ENCODE measurements at regions not wholly inside any gene's neighbourhood (a gene's known extent, or its start where the extent isn't known, plus 50 kb on each side); places are given as distances from the start of the nearest gene placed in this dataset.

DNA sequence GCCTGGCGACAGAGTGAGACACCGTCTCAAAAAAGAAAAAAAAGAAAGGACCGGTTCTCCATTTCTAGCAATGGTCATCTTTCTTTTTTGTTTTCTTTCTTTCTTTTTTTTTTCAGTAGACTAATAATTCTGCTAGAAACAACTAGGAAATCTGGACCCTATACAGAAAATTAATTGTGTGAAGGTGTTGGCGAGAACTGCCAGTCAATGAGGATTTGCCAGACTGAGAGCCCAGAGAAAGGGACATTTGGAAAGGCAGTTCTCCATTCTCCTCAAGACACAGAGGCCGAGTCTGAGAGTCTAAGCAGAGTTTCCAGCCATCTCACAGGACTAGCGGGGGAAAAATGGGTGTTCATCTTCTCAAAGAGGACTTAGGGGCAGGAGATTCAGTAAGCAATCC is 123.6 kb upstream of the GPC1 start:
- no peak for DNase-seq (ENCODE audit: low read depth)

DNA sequence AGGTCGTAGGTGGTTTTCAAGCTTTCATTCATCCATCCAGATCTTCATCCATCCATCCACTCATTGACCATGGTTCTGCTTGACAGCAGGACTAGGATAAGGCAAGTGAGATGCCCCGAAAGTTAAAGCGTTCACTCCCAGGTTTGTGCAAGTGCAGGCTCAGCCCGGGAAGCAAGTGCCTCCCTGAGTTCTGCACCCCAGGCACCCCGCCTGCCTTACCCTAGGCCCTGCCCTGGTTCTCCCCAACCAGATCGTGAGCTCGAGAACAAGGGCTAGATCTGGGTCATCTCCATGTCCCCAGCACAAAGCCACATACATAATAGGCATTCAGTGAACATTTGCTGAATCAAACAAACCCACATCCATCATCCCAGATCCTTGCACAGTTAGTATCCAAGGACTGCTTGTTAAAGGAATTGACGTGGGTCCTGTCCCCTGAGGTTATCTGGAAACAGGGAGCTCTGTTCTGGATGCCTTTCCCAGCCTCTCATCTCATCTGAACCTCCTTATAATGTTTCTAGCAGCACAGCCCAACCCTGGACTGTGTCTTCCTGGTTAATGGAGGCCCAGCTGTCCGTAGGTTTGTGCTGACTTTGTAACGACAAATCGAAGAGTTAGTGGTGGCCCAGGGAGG is 116.1 kb upstream of the GPC1 start:
- DNase-seq (ENCODE audit: low read depth): no peak

DNA sequence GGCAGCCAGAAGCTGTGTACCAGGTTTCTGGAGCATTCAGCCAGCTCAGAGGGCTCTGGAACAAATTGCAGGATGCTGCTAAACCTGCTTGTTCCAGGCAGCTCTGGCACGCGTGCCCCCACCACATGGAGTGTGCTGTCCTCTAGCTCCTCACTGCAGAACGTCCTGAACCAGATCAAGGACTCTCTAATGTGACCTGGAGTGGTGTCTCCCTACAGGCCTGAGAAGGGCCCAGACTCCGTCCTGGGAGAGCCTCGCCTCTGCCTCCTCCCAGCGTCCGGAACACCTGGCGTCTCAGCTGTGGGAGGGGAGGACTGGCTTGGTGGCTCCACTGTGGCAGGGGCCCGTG is 115.6 kb upstream of the GPC1 start:
- DNase-seq (ENCODE audit: low read depth): no peak

DNA sequence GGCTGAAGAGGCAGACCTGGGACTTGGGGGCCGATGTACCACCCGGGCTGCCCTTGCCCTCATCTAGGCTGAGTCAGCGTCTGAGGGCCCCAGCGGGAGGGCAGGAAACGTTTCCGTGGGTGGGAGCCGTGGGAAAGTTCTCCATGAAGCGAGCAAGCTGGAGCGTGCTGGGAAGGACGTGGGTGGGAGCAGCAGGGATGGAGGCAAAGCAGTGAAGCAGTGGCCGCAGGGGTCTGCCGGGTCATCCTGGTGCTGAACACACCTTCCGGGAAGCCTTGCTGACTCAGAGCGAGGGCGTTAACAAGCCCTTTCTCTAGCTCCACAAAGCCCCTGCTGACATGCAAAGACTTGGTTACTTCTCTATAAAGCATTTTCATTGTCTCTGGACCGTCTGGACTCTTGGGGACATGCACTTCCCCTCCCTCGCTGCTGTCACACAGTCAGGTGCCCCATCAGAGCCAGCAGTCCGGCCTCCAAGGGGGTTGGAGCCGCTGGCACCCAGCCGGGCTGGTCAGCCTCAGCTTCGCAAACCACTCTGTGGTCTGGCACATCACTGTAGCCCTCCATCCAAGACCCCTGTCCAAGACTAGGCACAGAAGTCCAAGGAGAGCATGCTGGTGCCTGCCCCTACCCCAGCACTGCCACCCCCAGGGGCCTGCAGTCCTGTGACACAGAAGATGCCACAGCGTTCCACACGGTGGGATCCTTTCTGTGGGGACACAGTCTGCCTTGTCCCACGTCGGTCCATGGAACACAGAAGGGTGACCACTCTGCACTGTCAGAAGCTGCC is 115.1 kb upstream of the GPC1 start:
- peak; percentile 85 for DNase-seq (ENCODE audit: low read depth)

DNA sequence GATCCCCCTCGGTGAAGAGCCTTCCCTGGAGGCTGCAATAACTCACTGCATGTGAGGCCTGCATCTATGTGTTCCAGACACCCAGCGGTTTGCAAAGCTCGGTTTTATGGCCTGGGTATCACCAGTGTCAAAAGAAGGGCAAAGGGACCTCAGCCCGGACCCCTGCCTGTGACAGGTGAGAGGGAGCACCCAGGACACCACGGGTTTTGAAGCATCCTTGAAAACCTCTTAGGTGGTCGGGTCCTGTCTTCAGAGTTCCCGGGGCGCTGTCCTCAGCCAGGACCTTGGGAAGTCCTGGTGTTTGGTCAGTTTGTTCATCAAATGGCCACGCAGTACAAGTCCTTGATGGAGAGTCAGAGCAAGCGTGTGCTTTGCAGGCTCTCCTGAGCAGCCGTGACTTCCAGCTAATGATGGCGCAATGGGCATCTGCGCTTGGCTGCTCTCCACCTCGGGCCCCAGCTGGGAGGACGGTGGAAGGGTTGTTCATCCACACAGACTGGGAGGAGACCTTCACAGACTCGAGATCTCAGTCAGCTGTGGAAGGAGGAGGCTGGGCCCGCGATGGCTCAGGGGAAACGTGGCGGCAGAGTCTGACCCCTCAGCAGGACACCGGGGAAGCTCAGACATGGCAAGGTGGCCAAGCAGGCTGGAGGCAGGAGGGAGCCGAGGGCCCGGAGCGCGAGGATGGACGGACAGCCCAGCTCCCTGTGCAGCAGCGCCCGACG is 113.1 kb upstream of the GPC1 start:
- DNase-seq (ENCODE audit: low read depth): no peak

DNA sequence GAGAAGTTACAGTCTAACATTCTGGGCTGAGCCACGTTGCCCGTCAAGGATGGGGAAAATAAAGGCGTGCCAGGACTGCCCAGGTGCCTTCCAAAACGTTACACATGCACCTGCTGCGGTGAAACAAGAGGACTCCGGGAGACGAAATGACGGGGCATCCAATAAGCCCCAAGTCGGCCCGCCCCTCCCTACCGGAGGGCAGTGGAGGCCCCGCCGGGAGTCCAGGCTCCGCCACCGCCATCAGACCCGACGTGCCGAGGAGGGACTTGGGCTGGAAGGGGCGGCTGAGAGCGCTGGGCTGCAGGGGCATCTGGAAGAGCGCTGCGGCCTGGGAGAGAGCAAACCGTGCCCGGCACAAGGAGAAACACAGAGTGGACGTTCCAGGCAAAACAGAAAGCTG is 112.5 kb upstream of the GPC1 start:
- DNase-seq (ENCODE audit: low read depth): no peak

DNA sequence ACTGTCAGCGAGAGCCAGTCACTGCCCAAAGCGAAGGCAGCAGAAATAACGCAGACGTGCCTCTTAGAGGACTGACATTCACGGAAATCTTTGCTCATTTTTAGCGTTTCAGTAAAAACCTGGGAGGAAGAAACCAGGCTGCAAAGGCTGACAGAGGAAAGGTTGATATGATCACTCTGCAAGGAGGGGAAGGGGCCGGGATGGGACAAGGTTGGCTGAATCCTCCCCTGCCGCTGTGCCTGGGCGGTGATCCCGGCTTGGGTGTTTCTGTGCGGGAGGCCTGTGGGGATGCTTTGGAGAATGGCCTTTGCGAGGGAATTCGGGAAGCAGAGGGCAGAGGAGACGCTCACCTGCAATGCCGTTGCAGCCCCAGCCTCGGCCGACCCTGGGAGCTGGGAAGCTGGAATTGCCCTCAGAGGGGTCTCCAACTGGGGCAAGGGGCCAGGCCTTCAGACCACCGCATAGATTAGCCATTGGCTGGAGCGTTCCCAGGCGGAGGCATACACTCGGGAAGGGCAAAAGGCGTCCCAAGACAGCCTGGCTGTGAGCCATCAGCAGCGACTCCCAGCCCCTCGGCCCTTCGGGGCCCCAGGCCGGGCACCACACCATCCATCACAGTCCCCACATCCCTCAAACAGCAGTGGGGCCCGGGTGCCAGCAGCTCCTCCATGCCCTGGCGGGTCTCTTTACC is 111.7 kb upstream of the GPC1 start:
- DNase-seq (ENCODE audit: low read depth): no peak

DNA sequence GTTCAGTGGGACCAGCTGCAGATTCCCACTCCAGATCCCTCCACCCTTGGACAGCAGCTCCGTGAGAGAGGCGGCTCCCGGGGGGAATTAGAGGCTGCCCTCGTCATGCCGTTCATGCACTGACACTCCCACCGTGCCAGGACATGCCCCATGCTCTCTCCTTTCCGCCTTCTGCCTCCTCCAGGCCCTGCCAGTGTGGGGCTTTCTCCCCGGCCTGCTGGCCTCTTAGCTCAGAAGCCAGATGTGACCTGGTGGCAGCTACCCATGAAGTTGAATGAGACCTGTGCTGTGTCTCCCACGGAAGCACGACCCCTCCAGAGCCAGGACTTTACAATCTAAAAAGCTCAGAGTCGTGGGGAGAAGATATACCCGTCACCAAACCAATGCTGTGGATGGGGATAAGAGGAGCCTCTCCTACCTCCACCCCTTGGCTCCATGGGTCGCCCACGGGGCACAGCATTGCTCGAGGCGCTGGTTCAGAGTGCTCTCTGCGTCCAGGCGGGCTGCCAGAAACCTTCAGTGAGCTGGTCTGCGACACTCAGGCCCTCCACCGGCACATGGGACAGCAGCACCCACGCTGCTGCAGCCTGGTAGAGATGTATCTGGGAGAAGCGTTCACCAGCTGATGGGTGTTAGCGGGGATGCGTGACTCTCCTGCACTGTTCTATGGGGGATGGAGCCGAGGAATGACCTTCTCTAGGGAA is 111.0 kb upstream of the GPC1 start:
- no peak for DNase-seq (ENCODE audit: low read depth)

DNA sequence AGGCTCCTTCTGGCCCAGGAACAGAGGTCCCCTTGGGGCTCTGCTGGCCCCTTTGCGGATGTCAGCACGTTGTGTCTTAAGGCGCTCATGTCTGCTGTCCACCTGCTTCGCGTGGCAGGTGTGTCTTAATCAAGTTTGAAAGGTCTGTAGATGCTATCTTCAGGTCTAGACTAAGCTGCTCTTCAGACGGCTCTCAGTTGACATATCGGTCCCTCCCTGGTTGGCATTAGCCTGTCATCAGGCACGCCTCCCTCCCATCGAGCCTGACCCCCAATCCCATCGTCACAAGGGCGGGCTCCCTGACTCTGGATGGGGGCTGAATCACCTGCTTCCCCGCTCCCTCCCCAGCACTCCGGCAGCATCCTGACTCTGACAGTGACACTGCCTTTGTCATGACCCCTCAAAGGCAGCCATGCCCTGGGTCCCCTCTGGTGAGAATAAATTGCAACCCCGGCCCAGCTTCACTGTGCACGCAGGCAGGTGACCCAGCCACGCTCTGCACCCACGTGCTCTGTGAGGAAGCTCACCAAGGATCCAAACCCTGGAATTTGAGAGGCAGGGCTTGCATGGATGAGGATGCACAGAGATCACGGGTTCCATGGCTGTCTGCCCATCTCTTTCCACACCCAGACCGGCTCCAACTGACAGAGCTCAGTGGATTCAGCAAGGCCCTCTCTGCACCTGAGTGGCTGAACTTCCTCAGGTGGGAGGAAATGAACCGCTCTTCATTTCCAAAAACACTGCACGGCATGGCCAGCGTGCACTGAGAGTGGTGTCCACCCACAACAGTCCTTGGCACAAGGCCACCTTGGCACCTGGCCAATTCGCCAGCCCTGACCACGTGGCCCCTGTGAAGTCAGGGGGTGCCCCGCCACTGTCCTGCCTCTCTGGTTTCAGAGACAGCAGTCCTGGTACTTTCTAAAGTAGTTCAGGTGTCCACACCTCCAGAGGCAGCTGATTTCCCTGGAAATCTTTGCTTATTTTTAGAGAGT is 110.2 kb upstream of the GPC1 start:
- DNase-seq (ENCODE audit: low read depth): no peak

DNA sequence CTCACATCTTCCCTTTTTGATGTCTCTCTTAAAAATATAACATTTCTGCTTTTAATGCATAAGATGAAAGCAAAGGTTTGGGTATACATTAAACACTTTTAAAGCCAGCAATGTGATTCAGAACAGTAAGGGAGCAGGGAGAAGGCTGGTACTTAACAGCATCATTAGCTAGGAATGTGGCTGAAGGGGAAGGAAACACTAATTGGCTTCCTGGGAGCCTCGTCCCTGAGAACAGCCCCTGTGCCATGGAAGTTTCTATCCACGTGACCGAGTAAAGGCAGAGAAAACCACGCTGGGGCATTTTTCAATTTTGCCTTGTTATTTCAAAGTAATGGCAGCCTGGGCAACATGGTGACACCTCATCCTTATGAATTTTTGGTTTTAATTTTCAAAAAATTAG is 109.2 kb upstream of the GPC1 start:
- DNase-seq (ENCODE audit: low read depth): no peak

DNA sequence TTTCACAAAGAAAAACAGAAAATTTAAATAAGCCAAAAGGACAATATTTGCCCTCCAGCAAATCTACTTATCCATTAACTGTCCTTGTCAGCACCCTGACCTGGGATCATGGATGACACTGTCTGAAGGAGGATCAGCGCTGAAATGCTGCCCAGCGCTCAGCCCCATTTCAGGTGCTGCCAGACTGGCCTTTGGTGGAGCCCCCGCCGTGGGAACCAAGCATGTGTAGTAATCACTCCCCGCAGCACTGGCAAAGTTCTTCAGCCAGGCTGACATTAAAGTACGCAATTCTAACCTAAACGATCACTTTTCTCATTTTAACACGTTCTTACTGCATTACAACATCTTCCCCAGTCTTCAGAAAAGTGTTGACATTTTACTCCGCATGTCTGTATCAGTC is 108.6 kb upstream of the GPC1 start:
- no peak for DNase-seq (ENCODE audit: low read depth)

DNA sequence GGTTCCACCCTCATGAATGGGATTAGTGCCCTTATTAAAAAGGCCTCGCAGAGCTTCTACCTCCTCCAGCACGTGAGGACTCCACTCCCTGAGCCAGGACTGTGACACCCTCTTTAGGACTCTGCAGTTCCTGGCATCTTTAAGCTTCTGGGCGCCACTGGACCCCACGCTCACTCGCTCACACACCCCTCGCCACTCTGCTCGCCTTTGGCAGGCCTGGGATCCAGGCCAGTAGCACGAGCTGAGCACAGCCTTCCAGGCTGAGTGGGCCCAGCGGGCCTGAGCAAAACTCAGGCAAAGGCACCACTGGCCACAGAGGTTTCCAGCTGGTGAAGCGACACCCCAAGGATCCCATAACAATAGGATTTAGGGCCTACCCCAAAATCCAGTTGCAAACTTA is 107.9 kb upstream of the GPC1 start:
- DNase-seq (ENCODE audit: low read depth): no peak

DNA sequence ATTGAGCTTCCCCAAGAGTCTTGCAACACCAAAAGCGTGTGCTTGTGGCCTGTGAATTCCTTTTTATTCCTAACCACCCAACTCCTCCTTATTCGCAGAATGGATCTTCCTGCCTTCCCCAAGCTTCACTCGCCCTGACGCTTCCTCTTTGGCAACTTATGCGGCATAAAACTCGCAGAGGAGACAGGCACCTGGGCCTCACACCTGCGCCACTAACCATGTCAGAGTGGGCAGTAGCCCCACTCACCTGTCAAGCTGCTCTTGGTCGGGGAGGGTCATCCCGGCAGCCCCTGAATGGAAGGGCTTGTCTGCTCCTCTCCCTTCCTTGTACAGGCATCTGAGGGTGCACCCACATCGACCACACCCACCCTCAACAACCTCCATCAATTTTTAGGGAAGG is 106.9 kb upstream of the GPC1 start:
- no peak for DNase-seq (ENCODE audit: low read depth)

DNA sequence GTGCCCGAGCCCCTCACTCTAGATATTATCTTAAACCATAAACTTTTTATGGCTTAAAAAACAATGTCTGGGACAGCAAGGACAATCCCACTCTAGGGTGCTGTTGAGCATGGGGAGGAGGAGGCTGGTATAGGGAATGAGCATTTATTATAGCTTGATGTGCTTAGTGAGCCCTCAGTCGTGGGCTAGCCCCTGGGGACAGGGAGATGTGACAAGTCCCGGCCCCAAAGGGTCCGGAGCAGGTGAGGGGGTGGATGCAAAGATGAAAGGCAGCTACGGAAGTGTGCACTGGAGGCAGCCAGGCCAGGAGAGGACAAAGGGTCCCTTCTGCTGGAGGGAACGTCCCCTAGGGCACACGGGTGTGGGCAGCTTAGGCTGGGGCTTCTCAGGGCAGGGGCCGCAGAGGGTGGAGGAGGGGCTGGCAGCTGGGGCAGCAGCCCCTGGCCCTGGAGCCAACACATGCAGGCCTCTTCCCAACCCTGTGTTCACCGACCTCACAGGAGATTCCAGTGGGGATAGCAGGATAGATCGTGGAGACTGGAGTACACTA is 106.3 kb upstream of the GPC1 start:
- no peak for DNase-seq (ENCODE audit: low read depth)

DNA sequence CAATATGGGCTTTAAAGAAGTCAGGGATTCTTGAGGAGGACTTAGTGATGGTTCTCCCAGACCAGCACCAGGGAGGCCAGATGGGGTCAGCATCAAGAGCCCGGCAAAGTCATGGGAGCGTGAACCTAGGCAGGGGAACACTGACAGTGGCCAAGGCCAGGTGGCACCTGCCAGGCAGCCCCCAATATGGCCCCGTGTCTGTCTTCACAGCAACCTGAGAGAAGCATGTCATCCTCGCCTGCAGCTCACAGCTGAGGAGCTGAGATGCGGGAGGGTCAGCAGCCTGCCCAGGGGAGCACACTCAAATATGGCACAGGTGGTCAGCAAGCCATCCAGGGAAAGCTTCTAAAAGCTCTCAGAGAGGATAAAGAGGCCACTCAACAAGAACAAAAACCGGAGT is 105.7 kb upstream of the GPC1 start:
- no peak for DNase-seq (ENCODE audit: low read depth)

DNA sequence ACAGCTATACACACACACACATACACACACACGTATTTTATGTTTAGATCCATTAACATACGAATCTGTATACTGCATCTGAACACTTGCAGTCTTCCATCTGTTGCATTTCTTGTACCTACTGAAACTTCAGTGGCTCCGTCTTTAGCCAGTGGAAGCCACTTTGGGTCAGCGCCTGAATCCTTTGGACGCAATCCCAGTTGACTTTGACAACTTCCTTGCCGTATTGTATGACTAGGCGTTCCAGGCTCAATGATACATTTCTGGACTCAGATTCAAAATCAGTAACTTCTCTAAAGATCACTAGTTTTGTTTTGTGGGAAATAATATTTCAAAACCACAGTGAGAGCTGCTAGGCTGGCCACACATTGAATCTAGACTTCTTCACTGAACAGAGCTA is 101.5 kb upstream of the GPC1 start:
- no peak for DNase-seq (ENCODE audit: low read depth)

DNA sequence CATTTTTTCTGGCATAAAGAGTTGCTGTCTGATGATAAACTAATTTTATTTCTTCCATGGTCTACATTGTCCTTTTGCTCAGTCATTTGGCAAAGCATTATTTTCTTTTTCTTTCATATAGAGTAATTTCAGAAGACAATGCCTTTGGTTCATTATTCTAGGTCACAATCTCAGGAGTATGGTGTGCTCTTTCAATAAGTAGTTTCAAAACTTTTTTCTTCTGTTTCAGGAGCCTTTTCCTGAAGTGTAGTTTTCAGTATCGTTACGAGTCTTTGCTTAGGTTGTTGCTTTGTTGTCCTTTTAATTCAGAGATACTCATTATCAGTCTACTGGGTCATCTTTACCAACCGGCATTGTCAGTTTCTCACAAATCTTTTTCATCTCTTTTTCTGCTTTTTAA is 100.4 kb upstream of the GPC1 start:
- DNase-seq (ENCODE audit: low read depth): no peak

DNA sequence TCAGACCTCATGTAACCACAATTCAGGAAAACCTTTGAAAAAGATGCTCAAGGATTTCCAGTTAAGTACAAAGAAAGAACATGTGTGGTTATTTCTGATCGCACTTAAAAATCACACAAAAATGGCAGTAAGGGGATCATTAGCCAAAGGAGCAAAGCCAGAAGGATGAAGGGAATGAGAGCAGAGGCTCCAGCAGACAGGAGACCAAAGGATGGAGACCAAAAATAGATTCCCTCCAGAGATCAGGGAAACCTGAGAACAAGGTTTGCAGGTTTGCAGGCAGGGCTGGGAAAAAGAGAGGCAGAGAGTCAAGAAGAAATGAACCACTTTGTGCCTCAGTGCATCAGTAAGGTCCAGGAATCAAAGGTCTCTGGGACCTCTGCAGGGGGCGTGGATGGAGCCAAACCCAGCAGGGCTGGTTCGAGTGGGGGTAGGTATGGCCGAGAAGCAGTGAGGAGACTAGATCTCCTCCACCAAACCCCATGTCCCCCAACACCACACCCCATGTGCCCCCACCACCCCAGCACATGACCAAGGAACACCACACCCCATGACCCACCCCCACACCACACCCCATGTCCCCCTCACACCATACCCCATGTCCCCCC is 98.5 kb upstream of the GPC1 start:
- no peak for DNase-seq (ENCODE audit: low read depth)

DNA sequence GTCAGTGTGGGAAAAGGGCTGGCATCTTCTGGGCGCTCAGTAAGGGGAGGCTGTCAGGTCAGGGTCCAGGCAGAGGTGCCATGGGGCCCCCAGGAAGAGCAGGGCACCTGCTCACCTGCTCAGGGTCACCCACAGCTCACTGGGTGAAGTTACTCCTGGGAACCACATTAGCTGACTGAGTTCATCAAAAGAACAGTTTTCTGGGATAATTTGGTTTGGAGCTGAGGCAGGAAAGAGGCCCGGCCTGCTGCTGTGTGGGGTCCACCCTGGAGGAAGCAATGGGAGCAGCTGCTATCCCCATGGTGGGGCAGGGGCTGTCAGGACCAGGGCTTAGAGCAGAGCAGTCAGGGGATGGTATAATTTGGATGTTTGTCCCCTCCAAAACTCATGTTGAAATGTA is 97.2 kb upstream of the GPC1 start:
- DNase-seq (ENCODE audit: low read depth): no peak
